ENCODE measurements at regions not wholly inside any gene's neighbourhood (a gene's known extent, or its start where the extent isn't known, plus 50 kb on each side); places are given as distances from the start of the nearest gene placed in this dataset.

GRCh38 chr2:22478329-22478728 is 906.6 kb upstream of the KLHL29 start:
- no peak for DNase-seq (ENCODE audit: low read depth)
- H3K4me3 ChIP-seq (ENCODE audit: low read length): no peak overlapping the region
- no peak for TF ChIP-seq CTCF (conservative IDR thresholded peaks at IDR 0.05; ENCODE audit: low read depth, low read length)

- no peak overlapping the region for H3K4me3 ChIP-seq (ENCODE audit: low read length)
- no peak for TF ChIP-seq CTCF (conservative IDR thresholded peaks at IDR 0.05; ENCODE audit: low read depth, low read length)
- no peak for DNase-seq (ENCODE audit: low read depth)
Measured at GRCh38 chr2:22481486-22482259, 903.3 kb upstream of the KLHL29 start.

GRCh38 chr2:22483036-22483435 is 901.9 kb upstream of the KLHL29 start:
- TF ChIP-seq CTCF (conservative IDR thresholded peaks at IDR 0.05; ENCODE audit: low read depth, low read length): no peak
- no peak for DNase-seq (ENCODE audit: low read depth)
- no peak overlapping the region for H3K4me3 ChIP-seq (ENCODE audit: low read length)

- TF ChIP-seq CTCF (conservative IDR thresholded peaks at IDR 0.05; ENCODE audit: low read depth, low read length): no peak
- DNase-seq (ENCODE audit: low read depth): no peak
- H3K4me3 ChIP-seq (ENCODE audit: low read length): no peak overlapping the region
Measured at GRCh38 chr2:22485486-22485885, 899.5 kb upstream of the KLHL29 start.

- no peak for TF ChIP-seq CTCF (conservative IDR thresholded peaks at IDR 0.05; ENCODE audit: low read depth, low read length)
- H3K4me3 ChIP-seq (ENCODE audit: low read length): no peak overlapping the region
- no peak for DNase-seq (ENCODE audit: low read depth)
Measured at GRCh38 chr2:22486343-22486742, 898.6 kb upstream of the KLHL29 start.

GRCh38 chr2:22487036-22487435 is 897.9 kb upstream of the KLHL29 start:
- no peak for TF ChIP-seq CTCF (conservative IDR thresholded peaks at IDR 0.05; ENCODE audit: low read depth, low read length)
- H3K4me3 ChIP-seq (ENCODE audit: low read length): no peak overlapping the region
- DNase-seq (ENCODE audit: low read depth): no peak

- no peak for TF ChIP-seq CTCF (conservative IDR thresholded peaks at IDR 0.05; ENCODE audit: low read depth, low read length)
- H3K4me3 ChIP-seq (ENCODE audit: low read length): no peak overlapping the region
- no peak for DNase-seq (ENCODE audit: low read depth)
Measured at GRCh38 chr2:22487541-22487940, 897.4 kb upstream of the KLHL29 start.

Measured in retinal pigment epithelial cell (primary cell).